B cell (primary cell): ENCODE measurements at regions not wholly inside any gene's neighbourhood (a gene's known extent, or its start where the extent isn't known, plus 50 kb on each side); places are given as distances from the start of the nearest gene placed in this dataset.

Experiments used
- CTCF ChIP-seq: fragments of 200-600 bp; IDR thresholded peaks from one replicate; pipeline ENCODE4 v1.8.0; 2022; ENCODE audit warnings: antibody characterized with exemption, mild to moderate bottlenecking
- EZH2 ChIP-seq: IDR thresholded peaks from 2 replicates; pipeline ENCODE4 v1.6.1; 2012; ENCODE audit warnings: borderline replicate concordance, low read depth, mild to moderate bottlenecking, moderate library complexity, low read length; ENCODE audit not compliant: insufficient read depth, poor library complexity, severe bottlenecking

- TF ChIP-seq CTCF (no peak), EZH2 (no peak)
Measured at GRCh38 chr7:124444696-124445480, 320.7 kb downstream of the GPR37 start.
